ENCODE measurements at regions not wholly inside any gene's neighbourhood (a gene's known extent, or its start where the extent isn't known, plus 50 kb on each side); places are given as distances from the start of the nearest gene placed in this dataset.

GRCh38 chr13:40476175-40476958 is 190.1 kb downstream of the FOXO1 start:
- no peaks in the 10 kb centered on the region for H3F3A ChIP-seq (ENCODE audit: insufficient read depth, low read length)
- no peaks in the 10 kb centered on the region for H3K9me3 ChIP-seq (ENCODE audit: low read length)
- H3K36me3 ChIP-seq (ENCODE audit: insufficient read depth, low read length), result peaks cover 19% of the 10 kb centered on the region; the same call in 1 of the 2 replicates
- no peak overlapping the region for H3K4me3 ChIP-seq (ENCODE audit: low read depth, low read length, poor library complexity, severe bottlenecking)
- H2AFZ ChIP-seq (ENCODE audit: low read length), result no peak overlapping the region
- H3K27ac ChIP-seq (ENCODE audit: low read depth, low read length, poor library complexity, severe bottlenecking), result peak overlapping the region; percentile 99
- peak overlapping the region; percentile 42 for H3K9ac ChIP-seq (ENCODE audit: low read length)
- peaks cover 62% of the 10 kb centered on the region for H3K4me1 ChIP-seq (ENCODE audit: insufficient read depth, low read length, severe bottlenecking)
- H4K20me1 ChIP-seq (ENCODE audit: insufficient read depth, low read length), result no peaks in the 10 kb centered on the region
- peak overlapping the region; percentile 39; the same call in 1 of the 2 replicates for H3K4me2 ChIP-seq (ENCODE audit: low read length)
- TF ChIP-seq EZH2 (IDR thresholded peaks at IDR 0.05; ENCODE audit: borderline replicate concordance, low read length), result no peak
- TF ChIP-seq CTCF (IDR thresholded peaks at IDR 0.05; ENCODE audit: low read length), result no peak
- H3K9me2 ChIP-seq (ENCODE audit: low read depth, low read length), result no peaks in the 10 kb centered on the region
- no peaks in the 10 kb centered on the region for H3K27me3 ChIP-seq (ENCODE audit: insufficient read depth, low read length)
- no peaks in the 10 kb centered on the region; the same call in 1 of the 2 replicates for H3K79me2 ChIP-seq (ENCODE audit: insufficient read depth, low read length)

GRCh38 chr13:40477623-40478608 is 188.5 kb downstream of the FOXO1 start:
- Histone ChIP-seq H3K9ac (ENCODE audit: low read length) (peak overlapping the region; percentile 89), H3K9me2 (ENCODE audit: low read depth, low read length) (no peaks in the 10 kb centered on the region), H3F3A (ENCODE audit: insufficient read depth, low read length) (no peaks in the 10 kb centered on the region), H3K4me1 (ENCODE audit: insufficient read depth, low read length, severe bottlenecking) (peaks cover 71% of the 10 kb centered on the region), H3K27me3 (ENCODE audit: insufficient read depth, low read length) (no peaks in the 10 kb centered on the region), H2AFZ (ENCODE audit: low read length) (no peak overlapping the region; the same call in 1 of the 2 replicates), H3K4me3 (ENCODE audit: low read depth, low read length, poor library complexity, severe bottlenecking) (peak overlapping the region; percentile 65), H3K27ac (ENCODE audit: low read depth, low read length, poor library complexity, severe bottlenecking) (peak overlapping the region; percentile 99), H3K79me2 (ENCODE audit: insufficient read depth, low read length) (no peaks in the 10 kb centered on the region; the same call in 1 of the 2 replicates), H3K36me3 (ENCODE audit: insufficient read depth, low read length) (peaks cover 11% of the 10 kb centered on the region; the same call in 1 of the 2 replicates), H3K9me3 (ENCODE audit: low read length) (no peaks in the 10 kb centered on the region), H4K20me1 (ENCODE audit: insufficient read depth, low read length) (no peaks in the 10 kb centered on the region), H3K4me2 (ENCODE audit: low read length) (peak overlapping the region; percentile 81)
- TF ChIP-seq EZH2 (IDR thresholded peaks at IDR 0.05; ENCODE audit: borderline replicate concordance, low read length), result no peak
- TF ChIP-seq CTCF (IDR thresholded peaks at IDR 0.05; ENCODE audit: low read length), result no peak

DNA sequence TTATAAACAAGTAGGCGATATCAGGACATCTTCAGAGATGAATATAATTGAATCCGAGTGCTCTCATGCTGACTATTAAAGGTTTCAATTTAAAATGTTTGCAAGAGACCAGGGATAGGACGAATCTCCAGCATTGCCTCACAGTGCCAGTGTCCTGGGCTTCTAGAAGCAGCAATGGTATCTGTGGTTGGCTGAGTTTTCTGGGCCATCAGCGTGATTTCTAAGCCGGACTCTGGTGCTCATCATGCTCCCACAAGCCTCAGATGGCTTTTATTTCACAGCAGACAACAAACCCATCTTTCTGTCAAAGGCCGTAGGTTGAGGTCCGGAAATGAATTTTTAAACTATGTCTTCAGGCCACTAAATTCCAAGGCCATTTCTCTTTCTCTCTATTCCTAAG is 187.7 kb downstream of the FOXO1 start:
- Histone ChIP-seq H3K4me2 (ENCODE audit: low read length) (peak overlapping the region; percentile 81), H3K27ac (ENCODE audit: low read depth, low read length, poor library complexity, severe bottlenecking) (peak overlapping the region; percentile 99)
- TF ChIP-seq CTCF (IDR thresholded peaks at IDR 0.05; ENCODE audit: low read length), result no peak
- no peak for TF ChIP-seq EZH2 (IDR thresholded peaks at IDR 0.05; ENCODE audit: borderline replicate concordance, low read length)

More for the DNA sequence above, 187.7 kb downstream of the FOXO1 start:
- Histone ChIP-seq H3K79me2 (ENCODE audit: insufficient read depth, low read length) (no peaks in the 10 kb centered on the region; the same call in 1 of the 2 replicates), H3K9ac (ENCODE audit: low read length) (peak overlapping the region; percentile 89), H3K9me2 (ENCODE audit: low read depth, low read length) (no peaks in the 10 kb centered on the region), H3K4me1 (ENCODE audit: insufficient read depth, low read length, severe bottlenecking) (peaks cover 79% of the 10 kb centered on the region), H3F3A (ENCODE audit: insufficient read depth, low read length) (no peaks in the 10 kb centered on the region), H4K20me1 (ENCODE audit: insufficient read depth, low read length) (no peaks in the 10 kb centered on the region), H3K36me3 (ENCODE audit: insufficient read depth, low read length) (peaks cover 6% of the 10 kb centered on the region; the same call in 1 of the 2 replicates), H3K27me3 (ENCODE audit: insufficient read depth, low read length) (no peaks in the 10 kb centered on the region), H2AFZ (ENCODE audit: low read length) (no peak overlapping the region), H3K4me3 (ENCODE audit: low read depth, low read length, poor library complexity, severe bottlenecking) (peak overlapping the region; percentile 65), H3K9me3 (ENCODE audit: low read length) (no peaks in the 10 kb centered on the region)
